ENCODE measurements at regions not wholly inside any gene's neighbourhood (a gene's known extent, or its start where the extent isn't known, plus 50 kb on each side); places are given as distances from the start of the nearest gene placed in this dataset.

DNA sequence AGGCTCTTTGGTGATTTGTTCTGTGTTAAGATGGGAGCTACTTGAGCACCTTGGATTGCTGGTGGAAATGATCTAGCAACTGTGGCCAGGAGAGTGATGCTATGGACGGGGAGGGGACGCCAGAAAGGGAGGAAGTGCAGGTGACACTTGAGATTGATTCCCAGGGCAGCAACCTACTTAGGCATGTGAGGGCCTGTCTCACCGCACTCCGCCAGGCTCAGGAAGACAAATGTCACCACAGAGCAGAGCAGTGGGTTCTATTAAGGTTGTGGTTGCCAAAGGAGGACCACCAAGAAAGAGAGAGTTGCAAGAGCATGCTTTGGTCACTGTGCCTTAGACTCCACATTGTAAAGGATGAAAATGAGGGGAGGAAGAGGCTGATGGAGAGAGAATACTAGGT is 404.3 kb downstream of the IRX1 start:
- TF ChIP-seq, protein P1, sequence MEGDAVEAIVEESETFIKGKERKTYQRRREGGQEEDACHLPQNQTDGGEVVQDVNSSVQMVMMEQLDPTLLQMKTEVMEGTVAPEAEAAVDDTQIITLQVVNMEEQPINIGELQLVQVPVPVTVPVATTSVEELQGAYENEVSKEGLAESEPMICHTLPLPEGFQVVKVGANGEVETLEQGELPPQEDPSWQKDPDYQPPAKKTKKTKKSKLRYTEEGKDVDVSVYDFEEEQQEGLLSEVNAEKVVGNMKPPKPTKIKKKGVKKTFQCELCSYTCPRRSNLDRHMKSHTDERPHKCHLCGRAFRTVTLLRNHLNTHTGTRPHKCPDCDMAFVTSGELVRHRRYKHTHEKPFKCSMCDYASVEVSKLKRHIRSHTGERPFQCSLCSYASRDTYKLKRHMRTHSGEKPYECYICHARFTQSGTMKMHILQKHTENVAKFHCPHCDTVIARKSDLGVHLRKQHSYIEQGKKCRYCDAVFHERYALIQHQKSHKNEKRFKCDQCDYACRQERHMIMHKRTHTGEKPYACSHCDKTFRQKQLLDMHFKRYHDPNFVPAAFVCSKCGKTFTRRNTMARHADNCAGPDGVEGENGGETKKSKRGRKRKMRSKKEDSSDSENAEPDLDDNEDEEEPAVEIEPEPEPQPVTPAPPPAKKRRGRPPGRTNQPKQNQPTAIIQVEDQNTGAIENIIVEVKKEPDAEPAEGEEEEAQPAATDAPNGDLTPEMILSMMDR (IDR thresholded peaks at IDR 0.05) = no peak
- no peak for TF ChIP-seq POLR2A (IDR thresholded peaks at IDR 0.05)
- no peak for DNase-seq (ENCODE audit: extremely low spot score in 2 of 2)
- intact Hi-C loops (cut with DNase I) = no loop called here

DNA sequence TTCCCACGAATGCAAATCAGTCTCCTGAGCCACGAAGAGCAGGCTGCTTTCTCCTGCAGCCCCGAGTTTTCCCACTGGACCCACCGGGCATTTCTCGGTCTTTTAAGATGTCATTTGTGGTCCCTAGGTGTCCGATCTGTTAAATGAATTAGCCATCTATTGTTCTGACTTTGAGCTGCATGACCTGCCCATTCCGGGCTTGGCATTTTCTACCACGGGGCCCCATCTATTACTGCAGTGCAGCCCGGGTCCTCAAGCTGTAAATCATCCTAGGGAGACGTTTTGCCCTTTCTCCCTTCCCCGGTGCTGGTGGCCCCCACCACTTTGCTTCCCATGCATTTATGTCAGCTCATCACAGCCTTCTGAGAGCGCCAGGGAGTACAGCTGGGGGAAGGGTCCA is 405.4 kb downstream of the IRX1 start:
- no peak overlapping the region for H3K27ac ChIP-seq

More for the DNA sequence above, 404.3 kb downstream of the IRX1 start:
- H3K4me3 ChIP-seq = no peak overlapping the region
- no peak overlapping the region for H3K27ac ChIP-seq
- no peaks in the 10 kb centered on the region for H3K27me3 ChIP-seq
- H3K36me3 ChIP-seq = no peaks in the 10 kb centered on the region
- H3K9me3 ChIP-seq = no peaks in the 10 kb centered on the region
- H3K4me1 ChIP-seq = no peaks in the 10 kb centered on the region

DNA sequence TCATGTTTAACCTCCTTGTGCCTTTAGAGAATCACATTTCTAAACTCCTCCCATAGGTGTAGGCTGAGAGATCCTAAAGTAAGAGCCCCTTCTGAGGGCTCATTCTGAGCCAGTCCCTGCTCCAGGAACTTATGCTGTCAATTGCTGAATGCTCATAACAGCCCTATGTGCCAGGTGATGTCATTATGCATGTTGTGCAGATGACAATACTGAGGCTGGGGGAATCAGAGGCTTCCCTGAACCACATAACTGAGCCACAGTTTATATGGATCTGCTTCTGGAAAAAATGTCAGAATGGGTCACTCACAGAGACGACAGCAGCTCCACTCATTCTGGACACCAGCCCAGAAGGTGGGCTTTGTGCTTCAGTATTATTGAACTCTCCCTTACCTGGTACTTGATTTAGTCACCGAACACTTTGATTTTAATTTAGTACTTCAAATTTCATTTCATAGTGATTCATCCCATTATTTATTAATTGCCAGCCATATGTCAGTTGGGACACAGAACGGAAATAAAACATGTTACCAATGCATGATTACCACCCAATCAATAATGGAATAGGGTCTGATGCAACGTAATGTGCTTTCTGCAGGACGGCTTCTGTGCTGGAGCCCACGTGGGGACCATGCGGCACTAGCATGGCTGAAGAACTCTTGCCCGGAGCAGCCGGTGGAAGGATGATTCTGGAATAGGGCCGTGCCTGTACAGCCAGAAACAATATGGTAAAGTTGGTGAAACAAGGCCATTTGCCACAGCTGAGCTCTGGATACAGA is 406.3 kb downstream of the IRX1 start:
- DNase-seq (ENCODE audit: extremely low spot score in 2 of 2) = no peak
- Histone ChIP-seq H3K36me3 (no peaks in the 10 kb centered on the region), H3K4me1 (no peaks in the 10 kb centered on the region), H3K4me3 (no peak overlapping the region), H3K27ac (no peak overlapping the region), H3K9me3 (no peaks in the 10 kb centered on the region), H3K27me3 (no peaks in the 10 kb centered on the region)
- intact Hi-C loops (cut with DNase I) = no loop called here
- TF ChIP-seq POLR2A (IDR thresholded peaks at IDR 0.05) = no peak
- TF ChIP-seq, protein P1 (IDR thresholded peaks at IDR 0.05) = no peak
- no peak for TF ChIP-seq POLR2AphosphoS5 (IDR thresholded peaks at IDR 0.05; ENCODE audit: insufficient read depth in 1 of 2, low read depth in 1 of 2)

More for the DNA sequence above, 405.4 kb downstream of the IRX1 start:
- intact Hi-C loops (cut with DNase I) = no loop called here
- DNase-seq (ENCODE audit: extremely low spot score in 2 of 2) = no peak
- Histone ChIP-seq H3K36me3 (no peaks in the 10 kb centered on the region), H3K4me1 (no peaks in the 10 kb centered on the region), H3K4me3 (no peak overlapping the region), H3K9me3 (no peaks in the 10 kb centered on the region), H3K27me3 (no peaks in the 10 kb centered on the region)
- TF ChIP-seq POLR2A (IDR thresholded peaks at IDR 0.05) = no peak
- TF ChIP-seq, protein P1 (IDR thresholded peaks at IDR 0.05) = no peak
- no peak for TF ChIP-seq POLR2AphosphoS5 (IDR thresholded peaks at IDR 0.05; ENCODE audit: insufficient read depth in 1 of 2, low read depth in 1 of 2)

DNA sequence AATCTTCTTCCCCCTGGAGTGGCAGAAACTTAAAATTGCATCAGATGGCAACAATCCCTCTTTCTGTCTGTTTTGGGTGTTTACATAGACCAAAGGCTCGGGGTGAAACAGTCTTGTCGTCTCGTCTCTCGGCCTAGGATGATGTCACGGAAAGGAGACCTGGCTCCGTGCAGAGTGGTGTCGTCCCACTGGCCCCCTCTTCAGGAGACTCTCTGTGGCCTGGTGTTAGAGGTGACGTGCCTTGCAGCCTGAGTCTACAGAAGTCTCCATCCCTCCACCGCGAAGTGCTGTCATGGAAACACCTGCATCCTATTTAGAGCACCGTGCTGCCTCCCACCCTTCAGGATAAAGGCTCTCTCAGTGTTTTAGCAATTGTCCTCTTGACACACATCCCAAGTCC is 409.7 kb downstream of the IRX1 start:
- no peak overlapping the region for H3K4me3 ChIP-seq
- H3K9me3 ChIP-seq = no peaks in the 10 kb centered on the region
- no peaks in the 10 kb centered on the region for H3K36me3 ChIP-seq
- TF ChIP-seq, protein P1 (IDR thresholded peaks at IDR 0.05) = no peak
- no peak for TF ChIP-seq POLR2AphosphoS5 (IDR thresholded peaks at IDR 0.05; ENCODE audit: insufficient read depth in 1 of 2, low read depth in 1 of 2)
- no peak for TF ChIP-seq POLR2A (IDR thresholded peaks at IDR 0.05)
- H3K27me3 ChIP-seq = no peaks in the 10 kb centered on the region
- H3K4me1 ChIP-seq = no peaks in the 10 kb centered on the region
- intact Hi-C loops (cut with DNase I) = no loop called here
- H3K27ac ChIP-seq = no peak overlapping the region
- peak in 1 of 2 donors; percentile 37 for DNase-seq (ENCODE audit: extremely low spot score in 2 of 2)

DNA sequence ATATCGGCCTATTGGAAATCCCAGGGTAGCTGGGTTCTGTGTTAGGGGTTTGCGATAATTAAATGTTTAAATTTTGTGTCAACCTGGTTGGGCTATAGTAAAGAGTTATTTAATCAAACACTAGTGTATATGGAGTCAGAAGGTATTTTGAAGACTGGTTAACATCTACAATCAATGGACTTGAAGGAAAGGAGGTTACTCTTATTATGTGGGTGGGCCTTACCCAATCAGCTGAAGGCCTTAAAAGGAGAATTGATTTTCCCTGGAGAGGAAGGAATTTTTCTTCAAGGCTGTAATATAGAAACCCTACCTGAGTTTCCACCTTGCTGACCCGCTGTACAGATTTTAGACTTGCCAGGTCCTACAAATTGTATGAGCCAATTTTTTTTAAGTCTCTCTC is 411.4 kb downstream of the IRX1 start:
- Histone ChIP-seq H3K9me3 (no peaks in the 10 kb centered on the region), H3K4me1 (no peaks in the 10 kb centered on the region), H3K27ac (no peak overlapping the region), H3K4me3 (no peak overlapping the region), H3K27me3 (no peaks in the 10 kb centered on the region), H3K36me3 (no peaks in the 10 kb centered on the region)
- DNase-seq (ENCODE audit: extremely low spot score in 2 of 2) = no peak
- no peak for TF ChIP-seq POLR2A (IDR thresholded peaks at IDR 0.05)
- TF ChIP-seq, protein P1 (IDR thresholded peaks at IDR 0.05) = no peak
- TF ChIP-seq POLR2AphosphoS5 (IDR thresholded peaks at IDR 0.05; ENCODE audit: insufficient read depth in 1 of 2, low read depth in 1 of 2) = no peak
- intact Hi-C loops (cut with DNase I) = no loop called here
